Mesothelial cell of epicardium (in vitro differentiated cells): ENCODE measurements at regions not wholly inside any gene's neighbourhood (a gene's known extent, or its start where the extent isn't known, plus 50 kb on each side); places are given as distances from the start of the nearest gene placed in this dataset.

Source experiments
- DNase-seq, 2 experiments: peaks; one replicate each; pipeline ENCODE4 v3.0.0; 2021; ENCODE audit warnings: low spot score in 2 of 2; ENCODE audit not compliant: unreplicated experiment in 2 of 2
- H3K27ac Mint-ChIP-seq: 2 replicates; pipeline ENCODE4 v1.8.0; 2021; ENCODE audit warnings: mixed read lengths
- H3K27me3 Mint-ChIP-seq: 2 replicates; pipeline ENCODE4 v1.8.0; 2021; ENCODE audit warnings: low read depth, mixed read lengths
- H3K36me3 Mint-ChIP-seq: 2 replicates; pipeline ENCODE4 v1.8.0; 2021; ENCODE audit warnings: mixed read lengths
- H3K4me1 Mint-ChIP-seq: 2 replicates; pipeline ENCODE4 v1.8.0; 2021; ENCODE audit warnings: mixed read lengths
- H3K4me3 Mint-ChIP-seq: 2 replicates; pipeline ENCODE4 v1.8.0; 2021; ENCODE audit warnings: mild to moderate bottlenecking, moderate library complexity, mixed read lengths
- H3K9me3 Mint-ChIP-seq: 2 replicates; pipeline ENCODE4 v1.8.0; 2021; ENCODE audit warnings: mixed read lengths
- TF ChIP-seq, protein P1 (sequence below): fragments of 200-600 bp; sonication (generic); IDR thresholded peaks from one replicate; pipeline ENCODE4 v1.5.0; 2021; ENCODE audit warnings: antibody characterized with exemption; ENCODE audit not compliant: unreplicated experiment

DNA sequence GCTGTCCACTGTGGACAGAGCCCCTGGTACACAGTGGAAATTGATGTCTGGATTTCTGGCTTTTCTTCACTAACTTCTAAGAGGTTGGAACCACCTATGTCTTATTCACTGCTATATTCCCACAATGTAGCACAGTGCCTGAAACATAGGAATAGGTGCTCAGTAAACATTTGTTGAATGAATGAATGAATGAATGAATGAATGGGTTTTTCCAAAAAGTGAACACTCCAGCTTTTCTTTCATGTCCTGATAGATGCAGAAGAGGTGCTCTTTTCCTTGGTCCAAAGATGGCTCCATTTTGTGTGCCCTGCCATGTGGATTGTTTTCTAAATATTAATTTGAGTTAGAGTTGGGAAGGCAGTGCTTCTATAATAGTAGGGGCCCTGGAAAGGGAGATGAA lies 124.1 kb downstream of the SP3 start:
- DNase-seq: no peak
- Mint-ChIP-seq H3K4me3 (no peak overlapping the region), H3K27me3 (no peaks in the 10 kb centered on the region), H3K4me1 (no peaks in the 10 kb centered on the region), H3K27ac (no peak overlapping the region), H3K9me3 (peaks cover 4% of the 10 kb centered on the region), H3K36me3 (no peaks in the 10 kb centered on the region)
- TF ChIP-seq, protein P1, sequence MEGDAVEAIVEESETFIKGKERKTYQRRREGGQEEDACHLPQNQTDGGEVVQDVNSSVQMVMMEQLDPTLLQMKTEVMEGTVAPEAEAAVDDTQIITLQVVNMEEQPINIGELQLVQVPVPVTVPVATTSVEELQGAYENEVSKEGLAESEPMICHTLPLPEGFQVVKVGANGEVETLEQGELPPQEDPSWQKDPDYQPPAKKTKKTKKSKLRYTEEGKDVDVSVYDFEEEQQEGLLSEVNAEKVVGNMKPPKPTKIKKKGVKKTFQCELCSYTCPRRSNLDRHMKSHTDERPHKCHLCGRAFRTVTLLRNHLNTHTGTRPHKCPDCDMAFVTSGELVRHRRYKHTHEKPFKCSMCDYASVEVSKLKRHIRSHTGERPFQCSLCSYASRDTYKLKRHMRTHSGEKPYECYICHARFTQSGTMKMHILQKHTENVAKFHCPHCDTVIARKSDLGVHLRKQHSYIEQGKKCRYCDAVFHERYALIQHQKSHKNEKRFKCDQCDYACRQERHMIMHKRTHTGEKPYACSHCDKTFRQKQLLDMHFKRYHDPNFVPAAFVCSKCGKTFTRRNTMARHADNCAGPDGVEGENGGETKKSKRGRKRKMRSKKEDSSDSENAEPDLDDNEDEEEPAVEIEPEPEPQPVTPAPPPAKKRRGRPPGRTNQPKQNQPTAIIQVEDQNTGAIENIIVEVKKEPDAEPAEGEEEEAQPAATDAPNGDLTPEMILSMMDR: no peak

DNA sequence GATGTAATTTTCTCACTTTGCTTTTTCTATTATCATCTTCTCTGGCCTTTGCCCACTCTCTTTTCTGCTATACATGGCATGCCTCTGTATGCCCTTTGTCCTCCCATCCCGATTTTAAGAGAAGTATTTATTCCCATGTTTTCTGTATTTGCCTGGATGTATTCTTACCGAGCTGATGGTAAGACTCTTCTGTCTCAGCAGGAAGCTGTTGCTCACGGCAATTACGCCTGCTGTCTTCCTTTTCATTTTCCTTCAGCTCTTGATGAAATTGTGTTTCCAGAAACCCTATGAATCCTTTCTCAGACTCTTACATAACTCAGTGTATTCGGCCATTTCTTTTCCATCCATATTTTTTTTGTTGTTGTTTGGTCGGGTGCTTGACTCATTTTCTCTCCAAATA lies 121.6 kb downstream of the SP3 start:
- Mint-ChIP-seq H3K27me3 (no peaks in the 10 kb centered on the region), H3K4me1 (no peaks in the 10 kb centered on the region), H3K4me3 (no peak overlapping the region), H3K36me3 (no peaks in the 10 kb centered on the region), H3K9me3 (peaks cover 4% of the 10 kb centered on the region), H3K27ac (no peak overlapping the region)
- DNase-seq: no peak
- TF ChIP-seq, protein P1: no peak

DNA sequence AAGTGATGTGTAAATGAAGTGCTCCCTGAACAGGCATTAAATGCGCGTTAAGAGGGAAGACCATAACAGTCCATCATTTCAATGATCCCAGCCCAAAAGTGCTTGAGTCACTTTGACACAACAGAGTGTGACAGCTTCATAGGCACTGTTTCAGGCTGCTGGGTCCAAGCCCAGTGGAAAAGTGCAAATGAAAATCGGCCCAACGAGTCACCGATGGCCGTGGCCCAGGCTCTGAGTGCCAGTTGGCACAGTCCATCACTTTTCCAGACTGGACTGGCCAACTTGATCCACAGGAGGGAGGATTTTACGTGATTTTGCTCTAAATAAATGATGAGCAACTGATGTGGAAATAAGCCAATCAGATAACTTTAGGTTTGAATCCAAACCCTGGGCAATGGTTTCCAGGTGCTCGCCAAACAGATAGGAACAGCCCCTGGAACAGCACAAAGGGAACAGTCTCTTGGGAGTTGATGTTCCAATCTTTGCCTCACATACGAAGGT lies 114.0 kb downstream of the SP3 start:
- Mint-ChIP-seq H3K27me3 (no peaks in the 10 kb centered on the region), H3K9me3 (no peaks in the 10 kb centered on the region), H3K27ac (no peak overlapping the region), H3K4me3 (no peak overlapping the region), H3K4me1 (peaks cover 9% of the 10 kb centered on the region), H3K36me3 (no peaks in the 10 kb centered on the region)
- TF ChIP-seq, protein P1: no peak
- DNase-seq: no peak

DNA sequence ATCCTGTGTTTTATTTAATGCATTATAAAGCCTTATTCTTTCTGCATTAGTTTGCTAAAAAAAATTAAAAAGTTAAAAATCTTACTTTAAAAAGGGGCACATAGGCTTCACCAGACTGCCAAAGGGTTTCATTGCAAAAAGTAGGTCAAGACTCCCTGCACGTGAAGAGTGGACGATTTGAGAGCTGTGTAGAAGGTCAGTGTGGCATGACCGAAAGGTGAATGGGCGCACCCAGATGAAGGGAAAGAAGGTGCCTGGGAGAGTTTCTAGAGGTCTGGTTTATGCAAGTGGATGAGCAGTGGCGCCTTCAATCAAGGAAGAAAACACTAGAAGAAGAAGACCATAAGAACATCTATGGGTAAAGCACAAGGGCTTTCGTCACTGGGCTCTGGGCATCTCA lies 111.0 kb downstream of the SP3 start:
- Mint-ChIP-seq H3K9me3 (no peaks in the 10 kb centered on the region), H3K4me1 (peaks cover 9% of the 10 kb centered on the region), H3K27ac (no peak overlapping the region), H3K27me3 (no peaks in the 10 kb centered on the region), H3K36me3 (no peaks in the 10 kb centered on the region), H3K4me3 (no peak overlapping the region)
- TF ChIP-seq, protein P1: no peak
- no peak for DNase-seq

DNA sequence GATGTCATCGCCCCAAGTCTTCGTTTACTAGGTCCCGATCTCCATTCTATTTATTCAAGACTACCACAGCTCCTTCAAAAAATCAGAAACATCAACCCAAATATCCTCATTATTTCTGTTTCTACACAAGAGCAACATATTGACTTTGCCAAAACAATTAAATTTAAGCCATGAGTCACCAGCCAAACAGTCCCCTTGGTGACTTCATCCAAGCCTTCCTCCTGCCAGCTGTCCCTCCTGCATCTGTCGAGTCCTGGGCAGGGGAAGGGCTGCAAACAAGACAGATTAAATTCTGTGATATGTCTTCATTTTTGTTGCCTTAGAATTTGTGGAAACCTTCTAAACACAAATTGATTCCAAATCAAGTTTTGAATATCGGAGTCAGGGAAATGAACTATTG lies 110.3 kb downstream of the SP3 start:
- no peaks in the 10 kb centered on the region for H3K36me3 Mint-ChIP-seq
- no peak overlapping the region for H3K4me3 Mint-ChIP-seq
- H3K9me3 Mint-ChIP-seq: no peaks in the 10 kb centered on the region
- H3K4me1 Mint-ChIP-seq: peaks cover 9% of the 10 kb centered on the region
- H3K27ac Mint-ChIP-seq: no peak overlapping the region
- TF ChIP-seq, protein P1: no peak
- no peaks in the 10 kb centered on the region for H3K27me3 Mint-ChIP-seq
- DNase-seq: no peak

DNA sequence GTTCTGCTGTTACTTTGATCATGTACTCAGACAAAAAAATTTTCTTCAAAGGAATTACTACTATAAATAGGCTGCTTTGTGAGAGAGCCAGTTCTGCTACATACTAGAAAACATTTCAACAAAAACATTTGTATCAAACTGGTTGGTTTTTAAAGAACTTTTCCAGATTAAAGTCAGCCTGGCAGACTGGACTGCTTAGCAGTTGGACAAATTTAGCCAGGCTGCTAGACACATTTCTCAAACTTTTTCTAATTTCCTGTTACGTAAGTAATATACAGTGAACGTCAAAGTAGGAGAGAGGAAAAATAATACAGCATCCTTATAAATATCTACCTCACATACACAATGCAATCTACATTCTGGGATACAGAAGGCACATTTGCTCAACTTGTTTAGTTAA lies 109.5 kb downstream of the SP3 start:
- Mint-ChIP-seq H3K27ac (peak overlapping the region; percentile 44), H3K36me3 (no peaks in the 10 kb centered on the region), H3K4me3 (no peak overlapping the region), H3K27me3 (no peaks in the 10 kb centered on the region), H3K9me3 (no peaks in the 10 kb centered on the region), H3K4me1 (peaks cover 9% of the 10 kb centered on the region)
- TF ChIP-seq, protein P1: no peak
- no peak for DNase-seq
